ENCODE measurements at regions not wholly inside any gene's neighbourhood (a gene's known extent, or its start where the extent isn't known, plus 50 kb on each side); places are given as distances from the start of the nearest gene placed in this dataset.

DNA sequence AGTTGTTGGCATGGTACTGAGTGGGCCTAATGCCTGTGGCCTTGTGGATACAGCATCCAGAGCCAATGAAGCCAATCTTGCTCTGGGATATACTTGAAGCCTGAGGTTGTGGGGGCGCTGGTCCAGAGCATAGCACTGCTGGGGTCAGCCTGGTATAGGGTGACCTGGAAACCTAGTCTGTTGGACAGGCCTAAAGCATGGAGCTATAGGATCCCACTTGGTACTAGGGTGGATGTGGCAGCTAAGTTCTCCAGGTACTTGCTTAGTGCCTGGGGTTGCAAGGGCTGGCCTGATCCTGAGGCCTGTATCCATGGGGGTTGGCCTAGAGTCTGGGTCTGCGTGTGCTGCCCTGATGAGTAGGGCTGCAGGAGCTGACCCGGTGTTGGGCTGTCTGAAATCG, 1168.2 kb upstream of the C9orf72 start:
- TF ChIP-seq, protein P1, sequence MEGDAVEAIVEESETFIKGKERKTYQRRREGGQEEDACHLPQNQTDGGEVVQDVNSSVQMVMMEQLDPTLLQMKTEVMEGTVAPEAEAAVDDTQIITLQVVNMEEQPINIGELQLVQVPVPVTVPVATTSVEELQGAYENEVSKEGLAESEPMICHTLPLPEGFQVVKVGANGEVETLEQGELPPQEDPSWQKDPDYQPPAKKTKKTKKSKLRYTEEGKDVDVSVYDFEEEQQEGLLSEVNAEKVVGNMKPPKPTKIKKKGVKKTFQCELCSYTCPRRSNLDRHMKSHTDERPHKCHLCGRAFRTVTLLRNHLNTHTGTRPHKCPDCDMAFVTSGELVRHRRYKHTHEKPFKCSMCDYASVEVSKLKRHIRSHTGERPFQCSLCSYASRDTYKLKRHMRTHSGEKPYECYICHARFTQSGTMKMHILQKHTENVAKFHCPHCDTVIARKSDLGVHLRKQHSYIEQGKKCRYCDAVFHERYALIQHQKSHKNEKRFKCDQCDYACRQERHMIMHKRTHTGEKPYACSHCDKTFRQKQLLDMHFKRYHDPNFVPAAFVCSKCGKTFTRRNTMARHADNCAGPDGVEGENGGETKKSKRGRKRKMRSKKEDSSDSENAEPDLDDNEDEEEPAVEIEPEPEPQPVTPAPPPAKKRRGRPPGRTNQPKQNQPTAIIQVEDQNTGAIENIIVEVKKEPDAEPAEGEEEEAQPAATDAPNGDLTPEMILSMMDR (conservative IDR thresholded peaks at IDR 0.05; ENCODE audit: low read depth, low read length) = no peak
- no peak for TF ChIP-seq RFX5 (IDR thresholded peaks at IDR 0.05; ENCODE audit: low read depth, low read length)
- no peak for TF ChIP-seq RAD21 (IDR thresholded peaks at IDR 0.05; ENCODE audit: low read length)
- TF ChIP-seq, protein P2, sequence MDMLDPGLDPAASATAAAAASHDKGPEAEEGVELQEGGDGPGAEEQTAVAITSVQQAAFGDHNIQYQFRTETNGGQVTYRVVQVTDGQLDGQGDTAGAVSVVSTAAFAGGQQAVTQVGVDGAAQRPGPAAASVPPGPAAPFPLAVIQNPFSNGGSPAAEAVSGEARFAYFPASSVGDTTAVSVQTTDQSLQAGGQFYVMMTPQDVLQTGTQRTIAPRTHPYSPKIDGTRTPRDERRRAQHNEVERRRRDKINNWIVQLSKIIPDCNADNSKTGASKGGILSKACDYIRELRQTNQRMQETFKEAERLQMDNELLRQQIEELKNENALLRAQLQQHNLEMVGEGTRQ (IDR thresholded peaks at IDR 0.05; ENCODE audit: low read depth, low read length) = no peak
